HepG2 (cell line): ENCODE measurements at regions not wholly inside any gene's neighbourhood (a gene's known extent, or its start where the extent isn't known, plus 50 kb on each side); places are given as distances from the start of the nearest gene placed in this dataset.

Experiments
- ATAC-seq: fragments of 200-7000 bp; cut with Tn5 transposase; 3 replicates; pipeline ENCODE4 v1.9.1; 2020; ENCODE audit warnings: mild to moderate bottlenecking, moderate library complexity
- BruUV-seq: library from RNA; stranded (reverse); fragments of 400-500 nt; replicated peaks from 2 replicates; lab custom pipeline; 2021; lab: Mats Ljungman, UMichigan
- CTCF ChIA-PET: fragments of 300-600 bp; formaldehyde crosslinking; extraction: SDS; loops from one replicate; lab custom pipeline; 2021; ENCODE audit warnings: low total read pairs, inconsistent platforms, low intra/inter-chr PET ratio; lab: Yijun Ruan, JAX
- POLR2A ChIA-PET: fragments of 350-600 bp; sonication (Branson Sonifier 250); formaldehyde crosslinking; loops from one replicate; lab custom pipeline; 2020; ENCODE audit warnings: antibody characterized with exemption, inconsistent platforms; lab: Yijun Ruan, JAX
- DNase-seq: peaks from one replicate; pipeline ENCODE4 v3.0.0-alpha.2; 2015; ENCODE audit warnings: low spot score
- FAIRE-seq: peaks from 3 replicates; lab custom pipeline; 2011; peaks lifted over from hg19 to GRCh38; lab: Jason Lieb, UNC
- H2AFZ ChIP-seq: one replicate; pipeline ENCODE4 v1.6.1; 2011; ENCODE audit warnings: low read length, inconsistent platforms
- H3K27ac ChIP-seq: fragments of 300-600 bp; 3 replicates; pipeline ENCODE4 v1.8.0; 2011; ENCODE audit warnings: mixed run types, mild to moderate bottlenecking, mixed read lengths, low read length, inconsistent platforms; ENCODE audit not compliant: insufficient read depth; ENCODE audit errors: extremely low read length
- H3K27me3 ChIP-seq, 2 experiments: fragments of 200-600 bp in 1 of 2; 2 replicates in 1 of 2; 3 replicates in 1 of 2; pipeline versions ENCODE4 v1.6.0 to v1.8.0; 2011; ENCODE audit warnings: low read length in 2 of 2, mild to moderate bottlenecking in 2 of 2, moderate library complexity in 2 of 2, inconsistent platforms in 1 of 2; ENCODE audit not compliant: insufficient read depth in 2 of 2, control insufficient read depth in 1 of 2
- H3K36me3 ChIP-seq, 2 experiments: fragments of 200-600 bp in 1 of 2; replicated peaks in 1 of 2; 2 replicates in 1 of 2; 3 replicates in 1 of 2; pipeline versions ENCODE4 v1.5.1 to v1.8.0; 2011; ENCODE audit warnings: low read length in 2 of 2, inconsistent platforms in 1 of 2; ENCODE audit not compliant: insufficient read depth in 2 of 2, control insufficient read depth in 1 of 2
- H3K4me1 ChIP-seq: 2 replicates; pipeline ENCODE4 v1.5.1; 2012; ENCODE audit warnings: low read length, inconsistent platforms; ENCODE audit not compliant: insufficient read depth
- H3K4me2 ChIP-seq: 2 replicates; pipeline ENCODE4 v1.6.0; 2011; ENCODE audit warnings: low read depth, low read length, inconsistent platforms
- H3K4me3 ChIP-seq, 3 experiments: fragments of 200-600 bp in 1 of 3; sonication (generic), shearing (Covaris generic) in 1 of 3; replicated peaks in 1 of 3; 2 replicates each; pipeline ENCODE4 v1.5.1; 2011 to 2016; ENCODE audit warnings: low read length in 3 of 3, inconsistent platforms in 2 of 3, low read depth in 2 of 3, mild to moderate bottlenecking in 2 of 3, control low read depth in 1 of 3, mixed read lengths in 1 of 3; ENCODE audit not compliant: insufficient read depth in 1 of 3
- H3K79me2 ChIP-seq: one replicate; pipeline ENCODE4 v1.6.1; 2011; ENCODE audit warnings: low read length, inconsistent platforms; ENCODE audit not compliant: insufficient read depth
- H3K9ac ChIP-seq: 2 replicates; pipeline ENCODE4 v1.6.0; 2011; ENCODE audit warnings: mild to moderate bottlenecking, low read depth, low read length, inconsistent platforms; ENCODE audit not compliant: insufficient read depth
- H3K9me3 ChIP-seq: 2 replicates; pipeline ENCODE4 v1.5.1; 2012; ENCODE audit warnings: mild to moderate bottlenecking, low read length
- H4K20me1 ChIP-seq: 2 replicates; pipeline ENCODE4 v1.6.0; 2011; ENCODE audit warnings: inconsistent platforms, mild to moderate bottlenecking, low read length, moderate library complexity; ENCODE audit not compliant: insufficient read depth
- CCDC6 ChIP-seq: sonication (generic); formaldehyde crosslinking; IDR thresholded peaks from 2 replicates; pipeline ENCODE4 v1.8.1; 2022; ENCODE audit warnings: mild to moderate bottlenecking, missing genetic modification reagents, moderate library complexity
- EHMT2 ChIP-seq: fragments of 200-600 bp; sonication (generic); IDR thresholded peaks from 2 replicates; pipeline ENCODE4 v1.7.0; 2017; ENCODE audit warnings: antibody characterized with exemption, low read depth, low read length, borderline replicate concordance
- GATA4 ChIP-seq: sonication (generic); IDR thresholded peaks from 2 replicates; pipeline ENCODE4 v1.6.1; 2016; ENCODE audit warnings: antibody characterized with exemption, low read depth, borderline replicate concordance
- GMEB1 ChIP-seq: sonication (generic); formaldehyde crosslinking; IDR thresholded peaks from 2 replicates; pipeline ENCODE4 v1.5.1; 2020; ENCODE audit warnings: missing genetic modification reagents, mild to moderate bottlenecking, borderline replicate concordance
- GTF3A ChIP-seq: sonication (generic); formaldehyde crosslinking; conservative IDR thresholded peaks from 2 replicates; pipeline ENCODE4 v1.4.0; 2020; ENCODE audit warnings: mild to moderate bottlenecking, missing genetic modification reagents
- HOXA5 ChIP-seq: sonication (generic); formaldehyde crosslinking; IDR thresholded peaks from 2 replicates; pipeline ENCODE4 v1.4.0; 2020; ENCODE audit warnings: missing genetic modification reagents
- KDM2A ChIP-seq: sonication (generic); formaldehyde crosslinking; IDR thresholded peaks from 2 replicates; pipeline ENCODE4 v1.4.0; 2020; ENCODE audit warnings: low read depth, missing genetic modification reagents, borderline replicate concordance
- RBM39 ChIP-seq: fragments of 200-400 bp; formaldehyde crosslinking; IDR thresholded peaks from one replicate; pipeline ENCODE4 v1.6.1; 2018; ENCODE audit warnings: antibody characterized with exemption, mild to moderate bottlenecking, low read depth, low read length; ENCODE audit not compliant: poor library complexity, severe bottlenecking
- TEAD3 ChIP-seq: optimal IDR thresholded peaks from 2 replicates; pipeline ENCODE3; 2016; ENCODE audit warnings: borderline replicate concordance
- ZFP90 ChIP-seq: sonication (generic); formaldehyde crosslinking; IDR thresholded peaks from 2 replicates; pipeline ENCODE4 v1.8.0; 2022; ENCODE audit warnings: missing genetic modification reagents, mild to moderate bottlenecking, inconsistent platforms, borderline replicate concordance
- ZNF224 ChIP-seq: sonication (generic); formaldehyde crosslinking; IDR thresholded peaks from 2 replicates; pipeline ENCODE4 v1.5.0; 2020; ENCODE audit warnings: mild to moderate bottlenecking, missing genetic modification reagents
- ZNF367 ChIP-seq: sonication (generic); formaldehyde crosslinking; IDR thresholded peaks from 2 replicates; pipeline ENCODE4 v1.4.0; 2020; ENCODE audit warnings: missing genetic modification reagents, borderline replicate concordance
- ZNF460 ChIP-seq: sonication (generic); formaldehyde crosslinking; IDR thresholded peaks from 2 replicates; pipeline ENCODE4 v1.5.1; 2020; ENCODE audit warnings: missing genetic modification reagents, mild to moderate bottlenecking, borderline replicate concordance
- ZNF563 ChIP-seq: sonication (generic); formaldehyde crosslinking; IDR thresholded peaks from 2 replicates; pipeline ENCODE4 v1.8.0; 2022; ENCODE audit warnings: mild to moderate bottlenecking, moderate library complexity, missing genetic modification reagents
- ZSCAN20 ChIP-seq: sonication (generic); formaldehyde crosslinking; IDR thresholded peaks from 2 replicates; pipeline ENCODE4 v1.4.0; 2020; ENCODE audit warnings: missing genetic modification reagents, mild to moderate bottlenecking, borderline replicate concordance
- WGBS: methylation state at CpG from one replicate; pipeline ENCODE4 v1.1.6; 2017; ENCODE audit warnings: low lambda C conversion rate; 5-methylcytosine and 5-hydroxymethylcytosine counted together
- in situ Hi-C: cut with HindIII; loops from 2 replicates; pipeline ENCODE4 v1.10.0; 2017; ENCODE audit warnings: low pct_unique_long_range_greater_than_20kb; ENCODE audit not compliant: extremely low pct_ligation_motif_present
- intact Hi-C: fragments of 100-400 bp; cut with micrococcal nuclease; formaldehyde crosslinking; loops from one replicate; pipeline ENCODE4 v1.10.0; 2022; ENCODE audit not compliant: unreplicated experiment
- TF ChIP-seq, protein P1 (sequence below): sonication (generic); formaldehyde crosslinking; IDR thresholded peaks from 2 replicates; pipeline ENCODE4 v1.4.0; 2020; ENCODE audit warnings: mild to moderate bottlenecking, missing genetic modification reagents
- TF ChIP-seq, protein P2 (sequence below): sonication (generic); formaldehyde crosslinking; IDR thresholded peaks from 2 replicates; pipeline ENCODE4 v1.5.1; 2020; ENCODE audit warnings: mild to moderate bottlenecking, missing genetic modification reagents, moderate library complexity

GRCh38 chr3:111260878-111261277, 189.3 kb downstream of the NECTIN3 start:
- ChIA-PET CTCF (no interaction called here), POLR2A (no interaction called here)
- H3K27me3 ChIP-seq = no peaks in the 10 kb centered on the region
- DNase-seq = no peak
- no peak overlapping the region for H3K9ac ChIP-seq
- no TSS peak for BruUV-seq
- TF ChIP-seq ZNF224 (CRISPR knock-in tag) (no peak), ZSCAN20 (CRISPR knock-in tag) (no peak), ZNF563 (CRISPR knock-in tag) (no peak), RBM39 (no peak), HOXA5 (no peak), KDM2A (CRISPR knock-in tag) (no peak), TEAD3 (CRISPR knock-in tag) (no peak), EHMT2 (no peak)
- no peaks in the 10 kb centered on the region for H3K9me3 ChIP-seq
- H3K36me3 ChIP-seq = no peaks in the 10 kb centered on the region
- H3K4me3 ChIP-seq = no peak overlapping the region
- no peaks in the 10 kb centered on the region for H4K20me1 ChIP-seq
- no peak overlapping the region for H3K4me2 ChIP-seq
- FAIRE-seq = no peak
- no peak overlapping the region for H2AFZ ChIP-seq
- no peaks in the 10 kb centered on the region for H3K79me2 ChIP-seq
- in situ Hi-C loops (no loop called here), intact Hi-C loops (no loop called here)
- no peaks in the 10 kb centered on the region for H3K4me1 ChIP-seq
- no peak for ATAC-seq
- no peak overlapping the region for H3K27ac ChIP-seq

DNA sequence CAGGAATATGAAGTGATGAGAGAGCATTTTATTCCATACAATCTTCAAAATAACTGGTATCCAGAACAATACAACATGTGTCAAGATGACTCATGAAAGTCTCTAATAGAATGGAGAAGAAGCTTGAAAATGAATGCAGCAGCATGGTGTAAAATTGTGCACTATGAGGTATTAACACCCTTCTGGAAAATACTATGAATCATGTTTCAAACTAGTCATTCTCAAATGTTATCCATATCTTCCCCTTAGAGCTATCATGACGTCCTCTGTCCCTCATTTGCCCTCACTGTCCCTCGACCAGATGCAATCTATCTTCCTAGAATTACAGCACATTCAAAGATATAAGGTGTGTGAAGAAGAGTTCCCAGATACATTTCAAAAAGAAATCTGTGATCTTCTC, 198.2 kb downstream of the NECTIN3 start:
- ChIA-PET CTCF (no interaction called here), POLR2A (no interaction called here)
- Histone ChIP-seq H3K4me3 (no peak overlapping the region), H3K27ac (no peak overlapping the region), H3K4me2 (no peak overlapping the region), H3K27me3 (no peaks in the 10 kb centered on the region), H3K9me3 (no peaks in the 10 kb centered on the region), H3K9ac (no peak overlapping the region), H3K79me2 (no peaks in the 10 kb centered on the region), H2AFZ (no peak overlapping the region), H4K20me1 (no peaks in the 10 kb centered on the region), H3K4me1 (no peaks in the 10 kb centered on the region), H3K36me3 (no peaks in the 10 kb centered on the region)
- ATAC-seq = no peak
- FAIRE-seq = no peak
- BruUV-seq = no TSS peak
- DNase-seq = no peak
- in situ Hi-C loops (no loop called here), intact Hi-C loops (no loop called here)
- 2% methylated on average over 2 of the region's 2 CpGs for WGBS
- TF ChIP-seq, protein P1, sequence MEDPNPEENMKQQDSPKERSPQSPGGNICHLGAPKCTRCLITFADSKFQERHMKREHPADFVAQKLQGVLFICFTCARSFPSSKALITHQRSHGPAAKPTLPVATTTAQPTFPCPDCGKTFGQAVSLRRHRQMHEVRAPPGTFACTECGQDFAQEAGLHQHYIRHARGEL (CRISPR knock-in tag) = no peak
- TF ChIP-seq, protein P2, sequence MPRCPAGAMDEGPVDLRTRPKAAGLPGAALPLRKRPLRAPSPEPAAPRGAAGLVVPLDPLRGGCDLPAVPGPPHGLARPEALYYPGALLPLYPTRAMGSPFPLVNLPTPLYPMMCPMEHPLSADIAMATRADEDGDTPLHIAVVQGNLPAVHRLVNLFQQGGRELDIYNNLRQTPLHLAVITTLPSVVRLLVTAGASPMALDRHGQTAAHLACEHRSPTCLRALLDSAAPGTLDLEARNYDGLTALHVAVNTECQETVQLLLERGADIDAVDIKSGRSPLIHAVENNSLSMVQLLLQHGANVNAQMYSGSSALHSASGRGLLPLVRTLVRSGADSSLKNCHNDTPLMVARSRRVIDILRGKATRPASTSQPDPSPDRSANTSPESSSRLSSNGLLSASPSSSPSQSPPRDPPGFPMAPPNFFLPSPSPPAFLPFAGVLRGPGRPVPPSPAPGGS = no peak
- TF ChIP-seq ZNF367 (CRISPR knock-in tag) (no peak), GTF3A (CRISPR knock-in tag) (no peak), CCDC6 (CRISPR knock-in tag) (no peak), ZFP90 (CRISPR knock-in tag) (no peak), GMEB1 (CRISPR knock-in tag) (no peak), ZNF460 (CRISPR knock-in tag) (no peak), GATA4 (no peak)
